ENCODE measurements at regions not wholly inside any gene's neighbourhood (a gene's known extent, or its start where the extent isn't known, plus 50 kb on each side); places are given as distances from the start of the nearest gene placed in this dataset.

- Histone ChIP-seq H3K27me3 (ENCODE audit: insufficient read depth, low read length, poor library complexity, severe bottlenecking) (no peaks in the 10 kb centered on the region), H3K4me3 (ENCODE audit: low read length, poor library complexity, severe bottlenecking) (no peak overlapping the region)
These were observed 222.7 kb upstream of the PLSCR5 start for GRCh38 chr3:146827836-146828235.

GRCh38 chr3:146823622-146824021 lies 218.5 kb upstream of the PLSCR5 start:
- H3K27me3 ChIP-seq (ENCODE audit: insufficient read depth, low read length, poor library complexity, severe bottlenecking): no peaks in the 10 kb centered on the region
- H3K4me3 ChIP-seq (ENCODE audit: low read length, poor library complexity, severe bottlenecking): no peak overlapping the region
- no peak overlapping the region for H3K9ac ChIP-seq (ENCODE audit: low read depth, low read length, poor library complexity, severe bottlenecking)
- H3K4me1 ChIP-seq (ENCODE audit: insufficient read depth, low read length, poor library complexity, severe bottlenecking): no peaks in the 10 kb centered on the region
- no peaks in the 10 kb centered on the region for H4K20me1 ChIP-seq (ENCODE audit: insufficient read depth, low read length, poor library complexity, severe bottlenecking)
- no peaks in the 10 kb centered on the region for H3K9me2 ChIP-seq (replicated peaks; ENCODE audit: low read depth, low read length)
- no peak overlapping the region for H3K4me2 ChIP-seq (ENCODE audit: low read depth, low read length, poor library complexity, severe bottlenecking)
- no peaks in the 10 kb centered on the region for H3K9me3 ChIP-seq (ENCODE audit: insufficient read depth, low read depth, low read length)
- TF ChIP-seq CTCF (conservative IDR thresholded peaks at IDR 0.05; ENCODE audit: low read length) (no peak), EZH2phosphoT487 (IDR thresholded peaks at IDR 0.05; ENCODE audit: borderline replicate concordance) (no peak)
- no peak overlapping the region for H2AFZ ChIP-seq (ENCODE audit: low read length)
- H3K36me3 ChIP-seq (ENCODE audit: insufficient read depth, low read length): no peaks in the 10 kb centered on the region
- no peaks in the 10 kb centered on the region for H3K79me2 ChIP-seq (ENCODE audit: insufficient read depth, low read length)
- no peaks in the 10 kb centered on the region for H3F3A ChIP-seq (ENCODE audit: low read depth)

More at GRCh38 chr3:146827836-146828235, 222.7 kb upstream of the PLSCR5 start:
- H3K9ac ChIP-seq (ENCODE audit: low read depth, low read length, poor library complexity, severe bottlenecking): no peak overlapping the region
- TF ChIP-seq CTCF (conservative IDR thresholded peaks at IDR 0.05; ENCODE audit: low read length) (no peak), EZH2phosphoT487 (IDR thresholded peaks at IDR 0.05; ENCODE audit: borderline replicate concordance) (no peak)
- no peaks in the 10 kb centered on the region for H4K20me1 ChIP-seq (ENCODE audit: insufficient read depth, low read length, poor library complexity, severe bottlenecking)
- H2AFZ ChIP-seq (ENCODE audit: low read length): no peak overlapping the region
- no peaks in the 10 kb centered on the region for H3K9me2 ChIP-seq (replicated peaks; ENCODE audit: low read depth, low read length)
- H3K9me3 ChIP-seq (ENCODE audit: insufficient read depth, low read depth, low read length): no peaks in the 10 kb centered on the region
- no peaks in the 10 kb centered on the region for H3K79me2 ChIP-seq (ENCODE audit: insufficient read depth, low read length)
- no peaks in the 10 kb centered on the region for H3K4me1 ChIP-seq (ENCODE audit: insufficient read depth, low read length, poor library complexity, severe bottlenecking)
- no peak overlapping the region for H3K4me2 ChIP-seq (ENCODE audit: low read depth, low read length, poor library complexity, severe bottlenecking)
- H3F3A ChIP-seq (ENCODE audit: low read depth): no peaks in the 10 kb centered on the region
- H3K36me3 ChIP-seq (ENCODE audit: insufficient read depth, low read length): no peaks in the 10 kb centered on the region

- TF ChIP-seq CTCF (conservative IDR thresholded peaks at IDR 0.05; ENCODE audit: low read length) (no peak), EZH2phosphoT487 (IDR thresholded peaks at IDR 0.05; ENCODE audit: borderline replicate concordance) (no peak)
- Histone ChIP-seq H4K20me1 (ENCODE audit: insufficient read depth, low read length, poor library complexity, severe bottlenecking) (no peaks in the 10 kb centered on the region), H3K9me2 (replicated peaks; ENCODE audit: low read depth, low read length) (no peaks in the 10 kb centered on the region), H3K4me3 (ENCODE audit: low read length, poor library complexity, severe bottlenecking) (no peak overlapping the region), H3K36me3 (ENCODE audit: insufficient read depth, low read length) (no peaks in the 10 kb centered on the region), H3K4me1 (ENCODE audit: insufficient read depth, low read length, poor library complexity, severe bottlenecking) (no peaks in the 10 kb centered on the region), H3F3A (ENCODE audit: low read depth) (no peaks in the 10 kb centered on the region), H3K9me3 (ENCODE audit: insufficient read depth, low read depth, low read length) (no peaks in the 10 kb centered on the region), H3K4me2 (ENCODE audit: low read depth, low read length, poor library complexity, severe bottlenecking) (no peak overlapping the region), H3K9ac (ENCODE audit: low read depth, low read length, poor library complexity, severe bottlenecking) (no peak overlapping the region), H3K79me2 (ENCODE audit: insufficient read depth, low read length) (no peaks in the 10 kb centered on the region), H3K27me3 (ENCODE audit: insufficient read depth, low read length, poor library complexity, severe bottlenecking) (no peaks in the 10 kb centered on the region), H2AFZ (ENCODE audit: low read length) (no peak overlapping the region)
These were observed 213.7 kb upstream of the PLSCR5 start for GRCh38 chr3:146818866-146819265.
